GM12878 (cell line): ENCODE measurements at regions not wholly inside any gene's neighbourhood (a gene's known extent, or its start where the extent isn't known, plus 50 kb on each side); places are given as distances from the start of the nearest gene placed in this dataset.

Experiments
- ATAC-seq: fragments of 200-7000 bp; cut with Tn5 transposase; 3 replicates; pipeline ENCODE4 v1.9.1; 2020; ENCODE audit warnings: mild to moderate bottlenecking, moderate library complexity
- BruUV-seq: library from RNA; stranded (reverse); fragments of 400-500 nt; replicated peaks from 2 replicates; lab custom pipeline; 2021; lab: Mats Ljungman, UMichigan
- CTCF ChIA-PET: fragments of 300-600 bp; sonication (Branson Sonifier 250); formaldehyde crosslinking; extraction: SDS; loops from one replicate; lab custom pipeline; 2021; ENCODE audit warnings: inconsistent platforms; lab: Yijun Ruan, JAX
- POLR2A ChIA-PET: fragments of 350-600 bp; formaldehyde crosslinking; extraction: SDS; loops from one replicate; lab custom pipeline; 2021; ENCODE audit warnings: inconsistent platforms; lab: Charles Lee
- RAD21 ChIA-PET: fragments of 300-600 bp; sonication (Branson Sonifier 250); formaldehyde crosslinking; loops from one replicate; lab custom pipeline; 2023; ENCODE audit warnings: antibody characterized with exemption; ENCODE audit not compliant: unreplicated experiment; lab: Charles Lee
- SMC1A ChIA-PET: fragments of 300-600 bp; sonication (Branson Sonifier 250); formaldehyde crosslinking; loops from one replicate; lab custom pipeline; 2023; ENCODE audit not compliant: unreplicated experiment, uncharacterized antibody; lab: Charles Lee
- DNase-seq: peaks from one replicate; pipeline ENCODE4 v3.0.0-alpha.2; 2011; ENCODE audit warnings: low read depth, low spot score
- FAIRE-seq: peaks from 3 replicates; lab custom pipeline; 2011; peaks lifted over from hg19 to GRCh38; lab: Jason Lieb, UNC
- H2AFZ ChIP-seq: 2 replicates; pipeline ENCODE4 v1.6.0; 2011; ENCODE audit warnings: low read depth, low read length, control low read depth; ENCODE audit not compliant: control insufficient read depth
- H3K27ac ChIP-seq: 2 replicates; pipeline ENCODE4 v1.5.1; 2011; ENCODE audit warnings: control low read depth; ENCODE audit not compliant: control insufficient read depth, insufficient read depth
- H3K27me3 ChIP-seq, 2 experiments: replicated peaks in 1 of 2; 2 replicates each; pipeline versions ENCODE4 v1.6.0 to v1.6.1; 2011; ENCODE audit warnings: low read length in 1 of 2; ENCODE audit not compliant: control insufficient read depth in 2 of 2, insufficient read depth in 2 of 2
- H3K36me3 ChIP-seq, 2 experiments: 2 replicates each; pipeline ENCODE4 v1.5.1; 2011; ENCODE audit warnings: low read length in 1 of 2; ENCODE audit not compliant: control insufficient read depth in 2 of 2, insufficient read depth in 2 of 2
- H3K4me1 ChIP-seq: 2 replicates; pipeline ENCODE4 v1.6.1; 2011; ENCODE audit warnings: mild to moderate bottlenecking, low read length, moderate library complexity, mixed read lengths; ENCODE audit not compliant: control insufficient read depth, insufficient read depth
- H3K4me2 ChIP-seq: 2 replicates; pipeline ENCODE4 v1.6.0; 2011; ENCODE audit warnings: control low read depth; ENCODE audit not compliant: control insufficient read depth, insufficient read depth
- H3K4me3 ChIP-seq: fragments of 200-600 bp; sonication (generic); 2 replicates; pipeline ENCODE4 v1.5.1; 2016
- H3K79me2 ChIP-seq: 2 replicates; pipeline ENCODE4 v1.6.0; 2011; ENCODE audit warnings: low read length; ENCODE audit not compliant: control insufficient read depth, insufficient read depth
- H3K9ac ChIP-seq: 2 replicates; pipeline ENCODE4 v1.8.0; 2011; ENCODE audit warnings: low read length, control low read depth, mixed read lengths; ENCODE audit not compliant: control insufficient read depth, insufficient read depth
- H3K9me3 ChIP-seq: replicated peaks from 3 replicates; pipeline ENCODE4 v1.5.1; 2011; ENCODE audit warnings: mild to moderate bottlenecking, low read length; ENCODE audit not compliant: control insufficient read depth, insufficient read depth
- H4K20me1 ChIP-seq: 2 replicates; pipeline ENCODE4 v1.6.0; 2011; ENCODE audit not compliant: control insufficient read depth, insufficient read depth
- ASH2L ChIP-seq: fragments of 300-600, 200-600 bp; sonication (generic); IDR thresholded peaks from 2 replicates; pipeline ENCODE4 v1.6.1; 2017; ENCODE audit warnings: low read depth, mild to moderate bottlenecking, borderline replicate concordance
- FOXM1 ChIP-seq: IDR thresholded peaks from 2 replicates; pipeline ENCODE4 v1.6.1; 2012; ENCODE audit warnings: low read depth, mild to moderate bottlenecking, inconsistent platforms, low read length, moderate library complexity
- GABPA ChIP-seq: IDR thresholded peaks from 2 replicates; pipeline ENCODE4 v1.6.1; 2014; ENCODE audit warnings: antibody characterized with exemption, low read depth, mild to moderate bottlenecking, inconsistent platforms
- JUND ChIP-seq: IDR thresholded peaks from 2 replicates; pipeline ENCODE4 v1.6.1; 2012; ENCODE audit warnings: low read depth, mild to moderate bottlenecking, low read length, improper control_type of control experiment, moderate library complexity
- KDM1A ChIP-seq: fragments of 200-600 bp; sonication (generic); IDR thresholded peaks from 2 replicates; pipeline ENCODE4 v1.6.1; 2016; ENCODE audit warnings: borderline replicate concordance
- MYC ChIP-seq: IDR thresholded peaks from 2 replicates; pipeline ENCODE4 v1.6.1; 2011; ENCODE audit warnings: mild to moderate bottlenecking, low read length, moderate library complexity, inconsistent platforms; ENCODE audit not compliant: insufficient read depth, insufficient replicate concordance, insufficient read length, severe bottlenecking
- NFXL1 ChIP-seq: fragments of 450-650 bp; IDR thresholded peaks from 2 replicates; pipeline ENCODE4 v1.6.1; 2017; ENCODE audit warnings: antibody characterized with exemption, mild to moderate bottlenecking, borderline replicate concordance
- NR2F1 ChIP-seq: fragments of 450-650 bp; conservative IDR thresholded peaks from 2 replicates; pipeline ENCODE4 v1.6.1; 2017; ENCODE audit warnings: mild to moderate bottlenecking
- NRF1 ChIP-seq: conservative IDR thresholded peaks from 2 replicates; pipeline ENCODE4 v1.6.1; 2011; ENCODE audit warnings: mild to moderate bottlenecking, low read depth, low read length, improper control_type of control experiment
- RFX5 ChIP-seq: IDR thresholded peaks from 2 replicates; pipeline ENCODE4 v1.6.1; 2011; ENCODE audit warnings: low read depth, low read length, improper control_type of control experiment
- SMC3 ChIP-seq: IDR thresholded peaks from 2 replicates; pipeline ENCODE4 v1.6.1; 2011; ENCODE audit warnings: low read length, improper control_type of control experiment, borderline replicate concordance
- SPI1 ChIP-seq: IDR thresholded peaks from 2 replicates; pipeline ENCODE4 v1.6.1; 2011; ENCODE audit warnings: low read depth, mild to moderate bottlenecking, low read length, moderate library complexity, borderline replicate concordance; ENCODE audit not compliant: insufficient read depth
- TCF3 ChIP-seq: IDR thresholded peaks from 2 replicates; pipeline ENCODE4 v1.6.1; 2012; ENCODE audit warnings: low read depth, mild to moderate bottlenecking, low read length, borderline replicate concordance; ENCODE audit not compliant: insufficient read depth
- TCF7 ChIP-seq: IDR thresholded peaks from 2 replicates; pipeline ENCODE4 v1.6.1; 2014; ENCODE audit warnings: antibody characterized with exemption, borderline replicate concordance
- WGBS: methylation state at CpG from one replicate; pipeline ENCODE4 v1.1.6; 2016; ENCODE audit warnings: low lambda C conversion rate; ENCODE audit not compliant: insufficient replicate concordance, insufficient coverage; ENCODE audit errors: missing lambda C conversion rate; 5-methylcytosine and 5-hydroxymethylcytosine counted together
- in situ Hi-C: fragments of 300-500 bp; cut with MboI; formaldehyde crosslinking; loops from 9 replicates; pipeline ENCODE4 v1.14.3; 2018; ENCODE audit warnings: mixed read lengths
- intact Hi-C: fragments of 100-400 bp; cut with micrococcal nuclease; formaldehyde crosslinking; loops from one replicate; pipeline ENCODE4 v1.14.2; 2022; ENCODE audit not compliant: unreplicated experiment
- TF ChIP-seq, protein P1 (sequence below): fragments of 450-650 bp; IDR thresholded peaks from 2 replicates; pipeline ENCODE4 v1.6.1; 2018; ENCODE audit warnings: borderline replicate concordance, mild to moderate bottlenecking; ENCODE audit not compliant: partially characterized antibody

DNA sequence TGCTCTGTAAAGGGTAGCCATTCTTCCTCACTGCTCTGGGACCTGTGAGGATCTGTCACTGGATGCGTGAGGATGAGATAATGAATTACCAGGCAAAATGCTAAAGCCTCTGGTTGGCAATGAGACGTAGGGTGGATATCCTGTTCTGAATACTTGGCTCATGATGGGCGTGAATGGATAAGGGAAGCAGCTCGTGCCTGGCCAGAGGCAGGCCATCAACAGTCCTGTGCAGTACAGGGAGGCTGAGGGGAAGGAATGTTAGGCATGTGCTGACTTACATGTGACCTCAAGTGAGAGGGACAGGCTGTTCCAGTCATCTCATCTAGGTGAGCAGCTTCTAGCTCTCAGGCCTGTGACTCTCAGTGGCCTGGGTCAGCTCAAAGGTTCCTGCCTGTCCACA, 172.8 kb downstream of the CARTPT start:
- DNase-seq (no peak), FAIRE-seq (no peak), ATAC-seq (no peak)
- no TSS peak for BruUV-seq
- POLR2A ChIA-PET, result no interaction called here
- CTCF ChIA-PET, result no interaction called here
- Histone ChIP-seq H3K27ac (no peak overlapping the region), H3K9me3 (peaks cover 5% of the 10 kb centered on the region; the same call in 2 of the 3 replicates), H3K4me2 (no peak overlapping the region), H4K20me1 (no peaks in the 10 kb centered on the region), H2AFZ (no peak overlapping the region), H3K79me2 (no peaks in the 10 kb centered on the region), H3K4me1 (no peaks in the 10 kb centered on the region), H3K36me3 (no peaks in the 10 kb centered on the region), H3K27me3 (no peaks in the 10 kb centered on the region), H3K4me3 (no peak overlapping the region), H3K9ac (no peak overlapping the region)
- RAD21 ChIA-PET, result no interaction called here
- TF ChIP-seq GABPA (no peak), SPI1 (no peak), ASH2L (no peak), KDM1A (no peak), SMC3 (no peak), JUND (no peak), TCF3 (no peak), MYC (no peak), TCF7 (no peak), NRF1 (no peak), FOXM1 (no peak), NFXL1 (no peak), NR2F1 (no peak), RFX5 (no peak)
- TF ChIP-seq, protein P1, sequence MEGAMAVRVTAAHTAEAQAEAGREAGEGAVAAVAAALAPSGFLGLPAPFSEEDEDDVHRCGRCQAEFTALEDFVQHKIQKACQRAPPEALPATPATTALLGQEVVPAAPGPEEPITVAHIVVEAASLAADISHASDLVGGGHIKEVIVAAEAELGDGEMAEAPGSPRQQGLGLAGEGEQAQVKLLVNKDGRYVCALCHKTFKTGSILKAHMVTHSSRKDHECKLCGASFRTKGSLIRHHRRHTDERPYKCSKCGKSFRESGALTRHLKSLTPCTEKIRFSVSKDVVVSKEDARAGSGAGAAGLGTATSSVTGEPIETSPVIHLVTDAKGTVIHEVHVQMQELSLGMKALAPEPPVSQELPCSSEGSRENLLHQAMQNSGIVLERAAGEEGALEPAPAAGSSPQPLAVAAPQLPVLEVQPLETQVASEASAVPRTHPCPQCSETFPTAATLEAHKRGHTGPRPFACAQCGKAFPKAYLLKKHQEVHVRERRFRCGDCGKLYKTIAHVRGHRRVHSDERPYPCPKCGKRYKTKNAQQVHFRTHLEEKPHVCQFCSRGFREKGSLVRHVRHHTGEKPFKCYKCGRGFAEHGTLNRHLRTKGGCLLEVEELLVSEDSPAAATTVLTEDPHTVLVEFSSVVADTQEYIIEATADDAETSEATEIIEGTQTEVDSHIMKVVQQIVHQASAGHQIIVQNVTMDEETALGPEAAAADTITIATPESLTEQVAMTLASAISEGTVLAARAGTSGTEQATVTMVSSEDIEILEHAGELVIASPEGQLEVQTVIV, result no peak
- WGBS, result 50% methylated on average over 4 of the region's 4 CpGs
- in situ Hi-C loops, result no loop called here
- intact Hi-C loops, result no loop called here
- SMC1A ChIA-PET, result no interaction called here
